ENCODE measurements at regions not wholly inside any gene's neighbourhood (a gene's known extent, or its start where the extent isn't known, plus 50 kb on each side); places are given as distances from the start of the nearest gene placed in this dataset.

DNA sequence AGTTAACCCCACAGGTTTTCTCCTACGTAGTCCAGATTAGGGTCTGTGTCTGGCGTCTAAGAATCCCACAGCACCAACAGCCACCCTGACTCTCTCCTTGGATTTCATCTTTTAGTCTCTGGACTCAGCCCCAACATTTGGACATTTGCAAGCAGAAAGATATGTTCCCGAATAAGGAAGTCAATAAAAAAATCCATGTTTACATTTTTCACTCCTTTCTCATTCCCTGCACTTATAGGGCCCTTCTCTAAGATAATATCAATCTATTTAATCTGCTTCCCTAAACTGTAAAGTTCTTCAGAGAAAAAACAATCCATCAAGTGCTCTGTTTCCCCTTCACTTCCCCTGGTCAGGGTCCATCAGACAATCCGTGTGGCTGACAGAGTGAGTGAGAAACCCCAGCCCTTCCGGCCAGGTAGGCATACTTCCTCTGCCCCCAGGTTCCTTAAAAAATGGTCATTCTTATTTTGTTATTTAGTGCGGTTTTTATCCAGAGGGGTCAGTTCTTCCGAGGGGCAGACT is 105.9 kb upstream of the CDC42BPA start:
- no peak for TF ChIP-seq POLR2A (IDR thresholded peaks at IDR 0.05; ENCODE audit: low read length)
- TF ChIP-seq GATA1 (IDR thresholded peaks at IDR 0.05; ENCODE audit: low read depth, low read length), result no peak
